Endothelial cell of umbilical vein (primary cell): ENCODE measurements at regions not wholly inside any gene's neighbourhood (a gene's known extent, or its start where the extent isn't known, plus 50 kb on each side); places are given as distances from the start of the nearest gene placed in this dataset.

ENCODE experiments used
- BruUV-seq: library from RNA; stranded (reverse); fragments of 400-500 nt; replicated peaks from 2 replicates; lab custom pipeline; 2021; lab: Mats Ljungman, UMichigan
- CTCF ChIA-PET: fragments of 300-600, 350-600 bp; sonication (Branson Sonifier 250); formaldehyde crosslinking; loops from one replicate; lab custom pipeline; 2021; ENCODE audit warnings: antibody characterized with exemption, inconsistent platforms; lab: Charles Lee
- POLR2A ChIA-PET: fragments of 300-600, 350-600 bp; sonication (Branson Sonifier 250); formaldehyde crosslinking; loops from one replicate; lab custom pipeline; 2021; ENCODE audit warnings: antibody characterized with exemption, inconsistent platforms; lab: Charles Lee
- DNase-seq: peaks from one replicate; pipeline ENCODE4 v3.0.0-alpha.2; 2011; ENCODE audit warnings: low read depth, low spot score
- FAIRE-seq: peaks from 2 replicates; lab custom pipeline; 2011; peaks lifted over from hg19 to GRCh38; lab: Jason Lieb, UNC
- H2AFZ ChIP-seq: 2 replicates; pipeline ENCODE4 v1.6.0; 2012; ENCODE audit warnings: low read depth, low read length, control low read depth, inconsistent platforms
- H3K27ac ChIP-seq: 2 replicates; pipeline ENCODE4 v1.5.1; 2011; ENCODE audit warnings: low read depth, mild to moderate bottlenecking, control low read depth, low read length, moderate library complexity; ENCODE audit not compliant: insufficient read depth
- H3K27me3 ChIP-seq, 2 experiments: 2 replicates each; pipeline versions ENCODE4 v1.6.0 to v1.6.1; 2011; ENCODE audit warnings: low read length in 2 of 2, mixed read lengths in 1 of 2; ENCODE audit not compliant: control insufficient read depth in 2 of 2, insufficient read depth in 2 of 2
- H3K36me3 ChIP-seq, 2 experiments: 2 replicates in 1 of 2; 3 replicates in 1 of 2; pipeline ENCODE4 v1.5.1; 2011; ENCODE audit warnings: low read length in 2 of 2, mild to moderate bottlenecking in 1 of 2, moderate library complexity in 1 of 2; ENCODE audit not compliant: control insufficient read depth in 2 of 2, insufficient read depth in 2 of 2; ENCODE audit errors: extremely low read depth in 1 of 2
- H3K4me1 ChIP-seq: 3 replicates; pipeline ENCODE4 v1.5.1; 2011; ENCODE audit warnings: mild to moderate bottlenecking, low read length; ENCODE audit not compliant: control insufficient read depth, insufficient read depth; ENCODE audit errors: extremely low read depth
- H3K4me2 ChIP-seq: 2 replicates; pipeline ENCODE4 v1.6.1; 2011; ENCODE audit warnings: low read length, control low read depth, mixed read lengths; ENCODE audit not compliant: insufficient read depth
- H3K4me3 ChIP-seq, 3 experiments: fragments of 200-600 bp in 1 of 3; sonication (generic), shearing (Covaris generic) in 1 of 3; replicated peaks in 1 of 3; 2 replicates each; pipeline ENCODE4 v1.5.1; 2011 to 2016; ENCODE audit warnings: control low read depth in 3 of 3, low read length in 3 of 3, mild to moderate bottlenecking in 2 of 3, inconsistent platforms in 1 of 3, low read depth in 1 of 3, moderate library complexity in 1 of 3; ENCODE audit not compliant: insufficient read depth in 1 of 3
- H3K79me2 ChIP-seq: 2 replicates; pipeline ENCODE4 v1.6.0; 2012; ENCODE audit warnings: low read length, inconsistent platforms; ENCODE audit not compliant: control insufficient read depth, insufficient read depth
- H3K9ac ChIP-seq: replicated peaks from 2 replicates; pipeline ENCODE3; 2011; ENCODE audit warnings: low read length, control low read depth; ENCODE audit not compliant: insufficient read depth; ENCODE audit errors: extremely low read depth
- H3K9me1 ChIP-seq: replicated peaks from 3 replicates; pipeline ENCODE4 v1.6.0; 2011; ENCODE audit warnings: mild to moderate bottlenecking, low read length; ENCODE audit not compliant: control insufficient read depth, insufficient read depth; ENCODE audit errors: extremely low read depth
- H3K9me3 ChIP-seq: replicated peaks from 2 replicates; pipeline ENCODE4 v1.5.1; 2012; ENCODE audit warnings: low read length, inconsistent platforms; ENCODE audit not compliant: control insufficient read depth, insufficient read depth
- H4K20me1 ChIP-seq: replicated peaks from 2 replicates; pipeline ENCODE3; 2011; ENCODE audit warnings: mild to moderate bottlenecking, low read length; ENCODE audit not compliant: control insufficient read depth, insufficient read depth; ENCODE audit errors: extremely low read depth
- EZH2 ChIP-seq: IDR thresholded peaks from 2 replicates; pipeline ENCODE4 v1.6.1; 2012; ENCODE audit warnings: borderline replicate concordance, low read depth, mild to moderate bottlenecking, moderate library complexity, low read length, inconsistent platforms; ENCODE audit not compliant: severe bottlenecking
- FOS ChIP-seq: IDR thresholded peaks from 2 replicates; pipeline ENCODE4 v1.6.1; 2011; ENCODE audit warnings: mild to moderate bottlenecking, low read length, moderate library complexity, borderline replicate concordance; ENCODE audit not compliant: insufficient read depth
- GATA2 ChIP-seq: IDR thresholded peaks from 2 replicates; pipeline ENCODE4 v1.7.0; 2011; ENCODE audit warnings: low read depth, mild to moderate bottlenecking, moderate library complexity, mixed read lengths, low read length; ENCODE audit not compliant: insufficient read length, insufficient read depth
- MYC ChIP-seq: IDR thresholded peaks from one replicate; pipeline ENCODE4 v1.6.1; 2011; ENCODE audit warnings: mild to moderate bottlenecking, low read depth, low read length
- POLR2A ChIP-seq: IDR thresholded peaks from 2 replicates; pipeline ENCODE4 v1.6.1; 2012; ENCODE audit warnings: low read depth, mild to moderate bottlenecking, control low read depth, low read length
- POLR2AphosphoS5 ChIP-seq: IDR thresholded peaks from 2 replicates; pipeline ENCODE4 v1.6.1; 2012; ENCODE audit warnings: low read depth, mild to moderate bottlenecking, control low read depth, low read length, moderate library complexity; ENCODE audit not compliant: insufficient read depth
- dilution Hi-C: fragments of 300-500 bp; cut with MboI; formaldehyde crosslinking; loops from one replicate; pipeline ENCODE4 v1.15.0; 2019; ENCODE audit warnings: low sequenced_read_pairs; ENCODE audit not compliant: extremely low pct_ligation_motif_present
- intact Hi-C: fragments of 100-400 bp; cut with micrococcal nuclease; formaldehyde crosslinking; loops from one replicate; pipeline ENCODE4 v1.10.0; 2022
- TF ChIP-seq, protein P1 (sequence below), 2 donors: IDR thresholded peaks; 1 replicate in 1 of 2; 2 replicates in 1 of 2; pipeline ENCODE4 v1.5.1; 2011; ENCODE audit warnings: low read length in 2 of 2, mild to moderate bottlenecking in 2 of 2, moderate library complexity in 2 of 2, control low read depth in 1 of 2, inconsistent platforms in 1 of 2, low read depth in 1 of 2; ENCODE audit not compliant: insufficient read depth in 1 of 2; ENCODE audit errors: extremely low read depth in 1 of 2

DNA sequence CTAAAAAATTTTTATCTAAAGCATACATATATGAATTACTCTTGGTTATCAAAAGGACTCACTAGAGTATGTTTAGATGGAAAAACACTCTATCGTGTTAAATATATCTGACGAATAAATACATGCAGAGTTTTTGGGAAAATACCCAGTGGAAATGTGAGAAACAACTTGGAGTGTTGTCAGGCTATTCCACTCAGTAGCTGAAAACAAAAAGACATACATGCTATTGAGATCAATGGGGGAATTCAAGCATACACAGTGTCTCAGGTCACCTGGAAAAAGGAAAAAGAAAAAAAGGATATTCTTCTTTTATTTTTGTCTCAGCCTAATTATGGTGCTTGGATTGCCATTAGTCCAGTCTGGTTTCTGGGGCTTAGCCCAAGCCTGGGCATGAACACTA lies 247.0 kb upstream of the LYPLAL1 start:
- no TSS peak for BruUV-seq
- Histone ChIP-seq H3K27ac (no peak overlapping the region), H3K4me3 (no peak overlapping the region), H3K9ac (no peak overlapping the region), H3K9me1 (no peaks in the 10 kb centered on the region), H3K27me3 (no peaks in the 10 kb centered on the region), H3K4me1 (peaks cover 9% of the 10 kb centered on the region), H3K36me3 (no peaks in the 10 kb centered on the region), H2AFZ (no peak overlapping the region), H3K79me2 (no peaks in the 10 kb centered on the region), H3K4me2 (no peak overlapping the region), H4K20me1 (no peaks in the 10 kb centered on the region), H3K9me3 (no peaks in the 10 kb centered on the region)
- DNase-seq (no peak), FAIRE-seq (no peak)
- TF ChIP-seq, protein P1, sequence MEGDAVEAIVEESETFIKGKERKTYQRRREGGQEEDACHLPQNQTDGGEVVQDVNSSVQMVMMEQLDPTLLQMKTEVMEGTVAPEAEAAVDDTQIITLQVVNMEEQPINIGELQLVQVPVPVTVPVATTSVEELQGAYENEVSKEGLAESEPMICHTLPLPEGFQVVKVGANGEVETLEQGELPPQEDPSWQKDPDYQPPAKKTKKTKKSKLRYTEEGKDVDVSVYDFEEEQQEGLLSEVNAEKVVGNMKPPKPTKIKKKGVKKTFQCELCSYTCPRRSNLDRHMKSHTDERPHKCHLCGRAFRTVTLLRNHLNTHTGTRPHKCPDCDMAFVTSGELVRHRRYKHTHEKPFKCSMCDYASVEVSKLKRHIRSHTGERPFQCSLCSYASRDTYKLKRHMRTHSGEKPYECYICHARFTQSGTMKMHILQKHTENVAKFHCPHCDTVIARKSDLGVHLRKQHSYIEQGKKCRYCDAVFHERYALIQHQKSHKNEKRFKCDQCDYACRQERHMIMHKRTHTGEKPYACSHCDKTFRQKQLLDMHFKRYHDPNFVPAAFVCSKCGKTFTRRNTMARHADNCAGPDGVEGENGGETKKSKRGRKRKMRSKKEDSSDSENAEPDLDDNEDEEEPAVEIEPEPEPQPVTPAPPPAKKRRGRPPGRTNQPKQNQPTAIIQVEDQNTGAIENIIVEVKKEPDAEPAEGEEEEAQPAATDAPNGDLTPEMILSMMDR (IDR thresholded peaks at IDR 0.05; ENCODE audit: extremely low read depth in 1 of 2, insufficient read depth in 1 of 2, low read depth in 1 of 2, low read length in 2 of 2) = no peak
- TF ChIP-seq POLR2AphosphoS5 (no peak), FOS (no peak), POLR2A (no peak), MYC (no peak), GATA2 (no peak), EZH2 (no peak)
- dilution Hi-C loops = no loop called here
- intact Hi-C loops = no loop called here
- POLR2A ChIA-PET = no interaction called here
- CTCF ChIA-PET = interaction anchor here (1.2 kb wide), 1 partner anchor 13 kb away, joined by 3 read pairs; no protein-coding TSS in a partner anchor
